Osteoblast (primary cell): ENCODE measurements at regions not wholly inside any gene's neighbourhood (a gene's known extent, or its start where the extent isn't known, plus 50 kb on each side); places are given as distances from the start of the nearest gene placed in this dataset.

Source experiments
- DNase-seq: peaks from one replicate; pipeline ENCODE4 v3.0.0; 2011; ENCODE audit warnings: low spot score, mixed read lengths; ENCODE audit not compliant: insufficient read length; ENCODE audit errors: missing footprints
- H2AFZ ChIP-seq: 2 replicates; pipeline ENCODE4 v1.6.0; 2011; ENCODE audit warnings: mild to moderate bottlenecking, low read length
- H3K27ac ChIP-seq: 2 replicates; pipeline ENCODE4 v1.5.1; 2011; ENCODE audit warnings: mild to moderate bottlenecking, low read depth, low read length, moderate library complexity
- H3K27me3 ChIP-seq: 2 replicates; pipeline ENCODE4 v1.6.0; 2012; ENCODE audit warnings: mild to moderate bottlenecking, control low read depth, inconsistent platforms, low read length, moderate library complexity; ENCODE audit not compliant: insufficient read depth
- H3K36me3 ChIP-seq: 2 replicates; pipeline ENCODE4 v1.5.1; 2011; ENCODE audit warnings: mild to moderate bottlenecking, low read length, control low read depth, moderate library complexity; ENCODE audit not compliant: insufficient read depth
- H3K4me1 ChIP-seq: 2 replicates; pipeline ENCODE4 v1.5.1; 2011; ENCODE audit warnings: mild to moderate bottlenecking, low read length, control low read depth, moderate library complexity; ENCODE audit not compliant: insufficient read depth
- H3K4me2 ChIP-seq: 2 replicates; pipeline ENCODE4 v1.6.0; 2011; ENCODE audit warnings: mild to moderate bottlenecking, low read length; ENCODE audit not compliant: insufficient read depth
- H3K4me3 ChIP-seq: fragments of 200-600 bp; sonication (generic); 3 replicates; pipeline ENCODE4 v1.5.1; 2012; ENCODE audit warnings: mild to moderate bottlenecking, low read length, inconsistent platforms; ENCODE audit not compliant: insufficient read depth
- H3K79me2 ChIP-seq: 2 replicates; pipeline ENCODE4 v1.6.0; 2012; ENCODE audit warnings: mild to moderate bottlenecking, low read length, control low read depth, inconsistent platforms; ENCODE audit not compliant: insufficient read depth
- H3K9me3 ChIP-seq: 2 replicates; pipeline ENCODE4 v1.5.1; 2011; ENCODE audit warnings: low read depth, low read length, control low read depth
- H4K20me1 ChIP-seq: 2 replicates; pipeline ENCODE4 v1.6.0; 2012; ENCODE audit warnings: mild to moderate bottlenecking, low read length, control low read depth; ENCODE audit not compliant: insufficient read depth
- TF ChIP-seq, protein P1 (sequence below): IDR thresholded peaks from 2 replicates; pipeline ENCODE4 v1.5.1; 2011; ENCODE audit warnings: mild to moderate bottlenecking, low read depth, low read length, moderate library complexity; ENCODE audit errors: extremely low read depth

- H3K27me3 ChIP-seq: peaks cover 49% of the 10 kb centered on the region
- no peaks in the 10 kb centered on the region for H3K4me1 ChIP-seq
- DNase-seq: no peak
- H3K4me3 ChIP-seq: no peak overlapping the region
- no peak overlapping the region for H3K4me2 ChIP-seq
- no peak overlapping the region for H3K27ac ChIP-seq
- H3K79me2 ChIP-seq: no peaks in the 10 kb centered on the region
- TF ChIP-seq, protein P1, sequence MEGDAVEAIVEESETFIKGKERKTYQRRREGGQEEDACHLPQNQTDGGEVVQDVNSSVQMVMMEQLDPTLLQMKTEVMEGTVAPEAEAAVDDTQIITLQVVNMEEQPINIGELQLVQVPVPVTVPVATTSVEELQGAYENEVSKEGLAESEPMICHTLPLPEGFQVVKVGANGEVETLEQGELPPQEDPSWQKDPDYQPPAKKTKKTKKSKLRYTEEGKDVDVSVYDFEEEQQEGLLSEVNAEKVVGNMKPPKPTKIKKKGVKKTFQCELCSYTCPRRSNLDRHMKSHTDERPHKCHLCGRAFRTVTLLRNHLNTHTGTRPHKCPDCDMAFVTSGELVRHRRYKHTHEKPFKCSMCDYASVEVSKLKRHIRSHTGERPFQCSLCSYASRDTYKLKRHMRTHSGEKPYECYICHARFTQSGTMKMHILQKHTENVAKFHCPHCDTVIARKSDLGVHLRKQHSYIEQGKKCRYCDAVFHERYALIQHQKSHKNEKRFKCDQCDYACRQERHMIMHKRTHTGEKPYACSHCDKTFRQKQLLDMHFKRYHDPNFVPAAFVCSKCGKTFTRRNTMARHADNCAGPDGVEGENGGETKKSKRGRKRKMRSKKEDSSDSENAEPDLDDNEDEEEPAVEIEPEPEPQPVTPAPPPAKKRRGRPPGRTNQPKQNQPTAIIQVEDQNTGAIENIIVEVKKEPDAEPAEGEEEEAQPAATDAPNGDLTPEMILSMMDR: no peak
- no peaks in the 10 kb centered on the region for H4K20me1 ChIP-seq
- H3K9me3 ChIP-seq: peaks cover 2% of the 10 kb centered on the region
- H3K36me3 ChIP-seq: no peaks in the 10 kb centered on the region
- no peak overlapping the region for H2AFZ ChIP-seq
Measured at GRCh38 chrX:40406330-40406859, 174.4 kb upstream of the ATP6AP2 start.

GRCh38 chrX:40405399-40405798 lies 175.4 kb upstream of the ATP6AP2 start:
- no peak overlapping the region for H3K4me3 ChIP-seq
- H3K4me2 ChIP-seq: no peak overlapping the region
- H3K27me3 ChIP-seq: peaks cover 51% of the 10 kb centered on the region
- H3K9me3 ChIP-seq: peaks cover 2% of the 10 kb centered on the region
- no peak overlapping the region for H2AFZ ChIP-seq
- TF ChIP-seq, protein P1: no peak
- DNase-seq: no peak
- H3K79me2 ChIP-seq: no peaks in the 10 kb centered on the region
- H3K27ac ChIP-seq: no peak overlapping the region
- no peaks in the 10 kb centered on the region for H3K4me1 ChIP-seq
- no peaks in the 10 kb centered on the region for H3K36me3 ChIP-seq
- no peaks in the 10 kb centered on the region for H4K20me1 ChIP-seq

DNA sequence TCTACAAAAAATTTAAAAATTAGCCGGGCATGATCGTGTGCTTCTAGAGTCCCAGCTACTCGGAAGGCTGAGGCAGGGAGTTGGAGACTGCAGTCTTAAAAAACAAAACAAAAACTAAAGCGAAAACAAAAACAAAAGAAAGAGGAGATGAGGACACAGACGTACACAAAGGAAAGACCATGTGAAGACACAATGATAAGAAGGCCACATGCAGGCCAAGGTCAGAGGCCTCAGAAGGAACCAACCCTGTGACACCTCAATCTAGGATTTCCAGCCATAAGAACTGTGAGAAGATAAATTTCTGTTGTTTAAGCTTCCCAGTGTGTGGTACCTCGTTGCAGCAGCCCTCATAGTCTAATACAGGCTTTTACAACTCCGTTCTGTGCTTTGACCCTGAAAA lies 177.0 kb upstream of the ATP6AP2 start:
- Histone ChIP-seq H3K4me1 (no peaks in the 10 kb centered on the region), H3K27me3 (peaks cover 57% of the 10 kb centered on the region), H3K27ac (no peak overlapping the region), H3K9me3 (peaks cover 2% of the 10 kb centered on the region), H3K36me3 (no peaks in the 10 kb centered on the region), H2AFZ (no peak overlapping the region), H4K20me1 (no peaks in the 10 kb centered on the region), H3K79me2 (no peaks in the 10 kb centered on the region), H3K4me3 (no peak overlapping the region), H3K4me2 (no peak overlapping the region)
- DNase-seq: no peak
- TF ChIP-seq, protein P1: no peak

DNA sequence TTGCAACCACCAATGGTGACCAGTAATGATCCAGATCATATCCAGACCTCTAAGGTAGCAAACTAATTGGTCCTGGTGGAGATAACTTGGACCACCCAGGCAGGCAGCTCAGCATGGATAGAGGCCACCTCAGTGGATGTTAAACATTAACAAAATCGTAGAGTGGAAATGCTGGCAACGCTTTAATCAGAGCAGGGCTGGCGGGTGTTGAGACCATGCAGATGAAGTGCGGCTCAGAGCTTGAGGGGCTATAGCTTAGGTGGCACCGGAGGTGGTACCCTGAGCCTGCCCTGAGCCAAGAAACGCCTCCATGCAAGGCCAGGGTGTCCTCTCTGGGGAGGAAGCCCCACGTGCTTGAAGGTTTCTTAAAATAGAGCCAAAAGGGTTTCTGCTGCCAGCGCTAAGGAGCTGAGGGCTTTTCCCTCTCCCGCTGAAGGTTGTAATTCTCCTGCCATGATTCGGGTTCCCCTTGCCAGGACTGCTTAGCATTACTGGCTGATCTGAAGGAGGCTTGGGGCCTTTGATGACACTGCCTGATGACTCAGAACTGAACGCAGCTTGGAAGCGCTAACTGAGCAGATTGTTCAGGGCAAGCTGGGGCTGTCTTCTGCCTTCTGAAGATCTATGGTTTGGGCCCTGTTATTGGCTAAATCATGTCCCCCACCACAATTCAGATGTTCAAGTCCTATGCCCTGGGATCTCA lies 177.8 kb upstream of the ATP6AP2 start:
- no peaks in the 10 kb centered on the region for H4K20me1 ChIP-seq
- H3K79me2 ChIP-seq: no peaks in the 10 kb centered on the region
- TF ChIP-seq, protein P1: no peak
- H3K4me2 ChIP-seq: no peak overlapping the region
- H3K36me3 ChIP-seq: no peaks in the 10 kb centered on the region
- no peak overlapping the region for H2AFZ ChIP-seq
- DNase-seq: peak; percentile 79
- no peak overlapping the region for H3K4me3 ChIP-seq
- no peaks in the 10 kb centered on the region for H3K4me1 ChIP-seq
- H3K27ac ChIP-seq: no peak overlapping the region
- H3K27me3 ChIP-seq: peaks cover 59% of the 10 kb centered on the region
- no peaks in the 10 kb centered on the region for H3K9me3 ChIP-seq
